GM03348 (cell line): ENCODE measurements at regions not wholly inside any gene's neighbourhood (a gene's known extent, or its start where the extent isn't known, plus 50 kb on each side); places are given as distances from the start of the nearest gene placed in this dataset.

ENCODE experiments used
- DNase-seq: peaks from one replicate; pipeline ENCODE4 v3.0.0; 2012; ENCODE audit warnings: low spot score

- DNase-seq, result no peak
Observed at GRCh38 chr2:18927525-18928232, 338.3 kb upstream of the NT5C1B start.

GRCh38 chr2:18926631-18927524 is 337.5 kb upstream of the NT5C1B start:
- no peak for DNase-seq

- peak; percentile 78 for DNase-seq
Observed at GRCh38 chr2:18925296-18925695, 335.9 kb upstream of the NT5C1B start.

- no peak for DNase-seq
Observed at GRCh38 chr2:18924886-18925285, 335.5 kb upstream of the NT5C1B start.

GRCh38 chr2:18924386-18924785 is 335.0 kb upstream of the NT5C1B start:
- DNase-seq, result no peak

- DNase-seq, result peak; percentile 22
Observed at GRCh38 chr2:18922276-18922675, 332.9 kb upstream of the NT5C1B start.

- DNase-seq, result no peak
Observed at GRCh38 chr2:18918280-18918679, 328.9 kb upstream of the NT5C1B start.

- DNase-seq, result no peak
Observed at GRCh38 chr2:18915227-18915626, 325.9 kb upstream of the NT5C1B start.

- DNase-seq, result no peak
Observed at GRCh38 chr2:18913512-18913911, 324.1 kb upstream of the NT5C1B start.

GRCh38 chr2:18912225-18912888 is 323.0 kb upstream of the NT5C1B start:
- DNase-seq, result no peak

- no peak for DNase-seq
Observed at GRCh38 chr2:18911416-18911815, 322.0 kb upstream of the NT5C1B start.

GRCh38 chr2:18910843-18911242 is 321.5 kb upstream of the NT5C1B start:
- DNase-seq, result peak; percentile 79

GRCh38 chr2:18907937-18908336 is 318.6 kb upstream of the NT5C1B start:
- no peak for DNase-seq

- no peak for DNase-seq
Observed at GRCh38 chr2:18907508-18907907, 318.1 kb upstream of the NT5C1B start.

GRCh38 chr2:18903750-18904149 is 314.4 kb upstream of the NT5C1B start:
- DNase-seq, result no peak

- no peak for DNase-seq
Observed at GRCh38 chr2:18901242-18901641, 311.9 kb upstream of the NT5C1B start.

- DNase-seq, result peak; percentile 18
Observed at GRCh38 chr2:18900691-18901141, 311.3 kb upstream of the NT5C1B start.

GRCh38 chr2:18899725-18900124 is 310.4 kb upstream of the NT5C1B start:
- DNase-seq, result no peak

- no peak for DNase-seq
Observed at GRCh38 chr2:18898271-18898670, 308.9 kb upstream of the NT5C1B start.

- peak; percentile 45 for DNase-seq
Observed at GRCh38 chr2:18896125-18896764, 306.9 kb upstream of the NT5C1B start.

GRCh38 chr2:18891600-18892345 is 302.4 kb upstream of the NT5C1B start:
- DNase-seq, result peak; percentile 15
